ENCODE measurements at regions not wholly inside any gene's neighbourhood (a gene's known extent, or its start where the extent isn't known, plus 50 kb on each side); places are given as distances from the start of the nearest gene placed in this dataset.

DNA sequence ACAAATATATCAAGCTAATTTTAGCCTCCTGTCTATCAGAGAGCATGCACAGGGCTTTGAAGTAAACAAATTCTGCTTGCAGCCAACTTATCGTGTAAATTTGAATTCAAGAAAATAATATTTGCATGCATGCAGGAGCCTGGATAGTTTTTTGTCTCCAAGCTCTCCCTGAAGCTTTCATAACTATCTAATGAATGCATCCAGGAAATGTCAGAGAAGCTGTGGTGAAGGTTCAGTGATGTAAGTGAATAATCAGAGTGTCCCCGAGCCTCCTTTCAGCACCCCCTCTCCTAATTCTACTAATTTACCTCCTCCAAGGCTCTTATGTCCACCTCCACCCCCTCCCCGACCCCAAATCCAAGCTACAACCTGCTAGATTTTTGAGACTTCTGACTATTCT is 172.0 kb upstream of the ZNF32 start:
- no peak for ATAC-seq
- TF ChIP-seq SNAI2 (CRISPR knock-in tag; IDR thresholded peaks at IDR 0.05) (no peak), ZFP30 (CRISPR knock-in tag; IDR thresholded peaks at IDR 0.05) (no peak), CSDC2 (CRISPR knock-in tag; IDR thresholded peaks at IDR 0.05) (no peak), ZFP3 (CRISPR knock-in tag; IDR thresholded peaks at IDR 0.05) (no peak), TCF4 (CRISPR knock-in tag; IDR thresholded peaks at IDR 0.05; ENCODE audit: borderline replicate concordance) (no peak)

DNA sequence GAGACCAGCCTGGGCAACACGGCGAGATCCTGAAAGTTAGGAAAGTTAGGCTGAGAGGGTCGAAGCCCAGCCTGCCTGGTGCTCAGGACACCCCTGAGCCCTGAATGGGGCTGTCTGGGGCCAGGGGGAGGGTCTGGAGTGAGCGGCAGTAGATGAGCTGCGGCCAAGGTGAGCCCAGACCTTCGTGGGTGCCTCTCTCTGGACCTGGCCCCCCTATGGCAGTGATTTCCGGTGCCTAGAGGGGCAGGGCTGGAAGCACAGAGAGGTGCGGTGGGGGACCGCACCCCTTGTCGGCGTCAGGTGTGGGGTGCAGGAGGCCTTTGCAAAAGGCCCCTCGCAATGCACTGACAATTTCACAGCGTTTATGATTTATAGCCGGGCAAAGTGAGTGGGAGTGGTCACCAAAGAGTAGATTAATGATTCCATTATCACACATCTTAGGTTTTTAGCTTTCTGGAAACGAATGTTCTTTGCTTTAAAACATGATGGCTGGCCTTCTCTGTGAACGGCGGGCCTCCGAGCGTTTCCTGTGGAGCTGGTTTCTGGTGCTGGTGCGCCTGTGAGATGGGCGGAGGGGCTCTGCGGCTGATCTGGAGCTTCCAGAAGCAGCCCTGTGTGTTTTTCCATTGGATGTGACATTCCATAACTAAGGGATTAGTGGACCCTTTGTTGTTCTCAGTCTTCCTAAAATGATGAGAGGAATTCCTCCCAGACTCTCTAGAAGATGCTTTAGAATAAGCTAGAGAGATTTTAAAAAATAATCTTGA is 171.0 kb upstream of the ZNF32 start:
- ATAC-seq = no peak
- TF ChIP-seq ZFP30 (CRISPR knock-in tag; IDR thresholded peaks at IDR 0.05) = no peak
- TF ChIP-seq, protein P1, sequence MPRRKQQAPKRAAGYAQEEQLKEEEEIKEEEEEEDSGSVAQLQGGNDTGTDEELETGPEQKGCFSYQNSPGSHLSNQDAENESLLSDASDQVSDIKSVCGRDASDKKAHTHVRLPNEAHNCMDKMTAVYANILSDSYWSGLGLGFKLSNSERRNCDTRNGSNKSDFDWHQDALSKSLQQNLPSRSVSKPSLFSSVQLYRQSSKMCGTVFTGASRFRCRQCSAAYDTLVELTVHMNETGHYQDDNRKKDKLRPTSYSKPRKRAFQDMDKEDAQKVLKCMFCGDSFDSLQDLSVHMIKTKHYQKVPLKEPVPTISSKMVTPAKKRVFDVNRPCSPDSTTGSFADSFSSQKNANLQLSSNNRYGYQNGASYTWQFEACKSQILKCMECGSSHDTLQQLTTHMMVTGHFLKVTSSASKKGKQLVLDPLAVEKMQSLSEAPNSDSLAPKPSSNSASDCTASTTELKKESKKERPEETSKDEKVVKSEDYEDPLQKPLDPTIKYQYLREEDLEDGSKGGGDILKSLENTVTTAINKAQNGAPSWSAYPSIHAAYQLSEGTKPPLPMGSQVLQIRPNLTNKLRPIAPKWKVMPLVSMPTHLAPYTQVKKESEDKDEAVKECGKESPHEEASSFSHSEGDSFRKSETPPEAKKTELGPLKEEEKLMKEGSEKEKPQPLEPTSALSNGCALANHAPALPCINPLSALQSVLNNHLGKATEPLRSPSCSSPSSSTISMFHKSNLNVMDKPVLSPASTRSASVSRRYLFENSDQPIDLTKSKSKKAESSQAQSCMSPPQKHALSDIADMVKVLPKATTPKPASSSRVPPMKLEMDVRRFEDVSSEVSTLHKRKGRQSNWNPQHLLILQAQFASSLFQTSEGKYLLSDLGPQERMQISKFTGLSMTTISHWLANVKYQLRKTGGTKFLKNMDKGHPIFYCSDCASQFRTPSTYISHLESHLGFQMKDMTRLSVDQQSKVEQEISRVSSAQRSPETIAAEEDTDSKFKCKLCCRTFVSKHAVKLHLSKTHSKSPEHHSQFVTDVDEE (CRISPR knock-in tag; IDR thresholded peaks at IDR 0.05) = no peak
- no peak for TF ChIP-seq CSDC2 (CRISPR knock-in tag; IDR thresholded peaks at IDR 0.05)
- TF ChIP-seq, protein P2, sequence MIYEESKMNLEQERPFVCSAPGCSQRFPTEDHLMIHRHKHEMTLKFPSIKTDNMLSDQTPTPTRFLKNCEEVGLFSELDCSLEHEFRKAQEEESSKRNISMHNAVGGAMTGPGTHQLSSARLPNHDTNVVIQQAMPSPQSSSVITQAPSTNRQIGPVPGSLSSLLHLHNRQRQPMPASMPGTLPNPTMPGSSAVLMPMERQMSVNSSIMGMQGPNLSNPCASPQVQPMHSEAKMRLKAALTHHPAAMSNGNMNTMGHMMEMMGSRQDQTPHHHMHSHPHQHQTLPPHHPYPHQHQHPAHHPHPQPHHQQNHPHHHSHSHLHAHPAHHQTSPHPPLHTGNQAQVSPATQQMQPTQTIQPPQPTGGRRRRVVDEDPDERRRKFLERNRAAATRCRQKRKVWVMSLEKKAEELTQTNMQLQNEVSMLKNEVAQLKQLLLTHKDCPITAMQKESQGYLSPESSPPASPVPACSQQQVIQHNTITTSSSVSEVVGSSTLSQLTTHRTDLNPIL (CRISPR knock-in tag; IDR thresholded peaks at IDR 0.05; ENCODE audit: low read depth) = no peak
- TF ChIP-seq ZNF565 (CRISPR knock-in tag; conservative IDR thresholded peaks at IDR 0.05; ENCODE audit: low read depth) = no peak
- no peak for TF ChIP-seq TCF4 (CRISPR knock-in tag; IDR thresholded peaks at IDR 0.05; ENCODE audit: borderline replicate concordance)
- no peak for TF ChIP-seq ZNF8 (CRISPR knock-in tag; IDR thresholded peaks at IDR 0.05)
- TF ChIP-seq SNAI2 (CRISPR knock-in tag; IDR thresholded peaks at IDR 0.05) = no peak
- no peak for TF ChIP-seq ZNF70 (CRISPR knock-in tag; IDR thresholded peaks at IDR 0.05)
- no peak for TF ChIP-seq OSR1 (CRISPR knock-in tag; IDR thresholded peaks at IDR 0.05)
- TF ChIP-seq ESRRG (CRISPR knock-in tag; IDR thresholded peaks at IDR 0.05) = no peak
- no peak for TF ChIP-seq PPARA (CRISPR knock-in tag; IDR thresholded peaks at IDR 0.05; ENCODE audit: borderline replicate concordance)
- no peak for TF ChIP-seq CSRNP3 (CRISPR knock-in tag; IDR thresholded peaks at IDR 0.05)

GRCh38 chr10:43818687-43819086 is 170.0 kb upstream of the ZNF32 start:
- ATAC-seq = no peak
- TF ChIP-seq POU6F1 (CRISPR knock-in tag; IDR thresholded peaks at IDR 0.05; ENCODE audit: borderline replicate concordance, low read depth) (no peak), ISL1 (CRISPR knock-in tag; IDR thresholded peaks at IDR 0.05) (no peak), ZFP3 (CRISPR knock-in tag; IDR thresholded peaks at IDR 0.05) (no peak), ESRRG (CRISPR knock-in tag; IDR thresholded peaks at IDR 0.05) (no peak), CSDC2 (CRISPR knock-in tag; IDR thresholded peaks at IDR 0.05) (no peak), RARB (CRISPR knock-in tag; IDR thresholded peaks at IDR 0.05) (no peak), BACH2 (CRISPR knock-in tag; IDR thresholded peaks at IDR 0.05; ENCODE audit: borderline replicate concordance) (no peak), ARNTL (CRISPR knock-in tag; IDR thresholded peaks at IDR 0.05; ENCODE audit: borderline replicate concordance, low read depth) (no peak), CSRNP3 (CRISPR knock-in tag; IDR thresholded peaks at IDR 0.05) (no peak), ZC3H10 (CRISPR knock-in tag; IDR thresholded peaks at IDR 0.05) (no peak)

All from SK-N-SH treated with all-trans-retinoic acid at 6 μM for 48 hours (cell line).